22Rv1 (cell line): ENCODE measurements at regions not wholly inside any gene's neighbourhood (a gene's known extent, or its start where the extent isn't known, plus 50 kb on each side); places are given as distances from the start of the nearest gene placed in this dataset.

Experiments
- H3K27ac ChIP-seq: fragments of 450-650 bp; 2 replicates; pipeline ENCODE4 v1.5.1; 2017
- ZFX ChIP-seq: fragments of 450-650 bp; IDR thresholded peaks from 2 replicates; pipeline ENCODE4 v1.6.1; 2017; ENCODE audit warnings: antibody characterized with exemption, borderline replicate concordance
- TF ChIP-seq, protein P1 (sequence below): fragments of 450-650 bp; IDR thresholded peaks from 2 replicates; pipeline ENCODE4 v1.5.1; 2017; ENCODE audit warnings: mild to moderate bottlenecking

DNA sequence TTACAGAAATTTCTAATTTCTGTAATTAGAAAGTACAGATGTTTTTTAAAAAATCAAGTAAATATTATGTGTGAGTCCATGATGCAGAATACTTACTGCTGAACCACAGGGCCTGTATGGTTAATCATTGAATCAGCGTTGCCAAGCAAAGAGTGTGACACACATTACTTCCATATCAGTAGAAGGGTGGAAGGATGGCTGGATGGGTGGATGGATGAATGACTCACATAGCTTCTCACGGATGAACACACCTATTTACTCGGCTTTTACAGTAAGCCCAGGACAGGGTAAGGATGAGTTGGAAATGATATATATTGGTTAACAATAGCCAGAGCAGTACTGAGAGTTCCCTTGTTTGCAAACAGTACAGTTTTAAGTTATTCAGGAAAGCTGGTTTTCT, 495.9 kb upstream of the RBFOX1 start:
- H3K27ac ChIP-seq: no peak overlapping the region
- TF ChIP-seq, protein P1, sequence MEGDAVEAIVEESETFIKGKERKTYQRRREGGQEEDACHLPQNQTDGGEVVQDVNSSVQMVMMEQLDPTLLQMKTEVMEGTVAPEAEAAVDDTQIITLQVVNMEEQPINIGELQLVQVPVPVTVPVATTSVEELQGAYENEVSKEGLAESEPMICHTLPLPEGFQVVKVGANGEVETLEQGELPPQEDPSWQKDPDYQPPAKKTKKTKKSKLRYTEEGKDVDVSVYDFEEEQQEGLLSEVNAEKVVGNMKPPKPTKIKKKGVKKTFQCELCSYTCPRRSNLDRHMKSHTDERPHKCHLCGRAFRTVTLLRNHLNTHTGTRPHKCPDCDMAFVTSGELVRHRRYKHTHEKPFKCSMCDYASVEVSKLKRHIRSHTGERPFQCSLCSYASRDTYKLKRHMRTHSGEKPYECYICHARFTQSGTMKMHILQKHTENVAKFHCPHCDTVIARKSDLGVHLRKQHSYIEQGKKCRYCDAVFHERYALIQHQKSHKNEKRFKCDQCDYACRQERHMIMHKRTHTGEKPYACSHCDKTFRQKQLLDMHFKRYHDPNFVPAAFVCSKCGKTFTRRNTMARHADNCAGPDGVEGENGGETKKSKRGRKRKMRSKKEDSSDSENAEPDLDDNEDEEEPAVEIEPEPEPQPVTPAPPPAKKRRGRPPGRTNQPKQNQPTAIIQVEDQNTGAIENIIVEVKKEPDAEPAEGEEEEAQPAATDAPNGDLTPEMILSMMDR: no peak
- TF ChIP-seq ZFX: no peak

DNA sequence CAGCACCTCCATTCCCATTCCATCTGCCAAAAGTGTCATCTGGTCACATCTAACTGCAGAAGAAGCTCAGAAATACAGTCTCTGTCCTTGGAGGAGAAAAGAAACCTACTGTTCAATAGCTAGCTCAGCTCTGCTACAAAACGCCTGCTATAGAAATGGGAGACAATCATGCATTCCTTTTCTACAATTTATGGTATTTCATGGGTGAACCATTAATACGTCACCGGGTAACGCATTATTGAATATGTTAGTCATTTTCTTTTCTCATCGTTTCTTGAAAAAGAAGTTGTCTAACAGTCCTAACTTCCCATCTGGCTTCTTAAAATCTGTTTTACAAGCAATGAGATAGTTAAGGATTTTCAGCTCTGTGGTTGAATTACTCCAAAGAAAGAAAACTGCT, 496.7 kb upstream of the RBFOX1 start:
- H3K27ac ChIP-seq: no peak overlapping the region
- TF ChIP-seq, protein P1: no peak
- no peak for TF ChIP-seq ZFX

DNA sequence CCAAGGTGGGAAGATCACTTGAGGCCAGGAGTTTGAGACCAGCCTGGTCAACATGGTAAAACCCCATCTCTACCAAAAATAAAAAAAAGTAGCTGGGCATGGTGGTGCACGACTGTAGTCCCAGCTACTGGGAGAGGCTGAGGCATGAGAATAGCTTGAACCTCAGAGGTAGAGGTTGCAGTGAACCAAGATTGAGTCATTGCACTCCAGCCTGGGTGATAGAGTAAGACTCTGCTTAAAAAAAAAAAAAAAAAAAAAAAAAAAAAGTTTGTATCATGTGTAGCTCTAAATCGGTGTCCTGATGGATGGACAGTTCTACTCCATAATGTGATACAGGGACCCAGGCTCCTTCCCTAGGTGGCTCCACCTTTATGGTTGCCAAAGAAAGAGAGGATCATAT, 497.1 kb upstream of the RBFOX1 start:
- no peak for TF ChIP-seq ZFX
- TF ChIP-seq, protein P1: no peak
- H3K27ac ChIP-seq: no peak overlapping the region

DNA sequence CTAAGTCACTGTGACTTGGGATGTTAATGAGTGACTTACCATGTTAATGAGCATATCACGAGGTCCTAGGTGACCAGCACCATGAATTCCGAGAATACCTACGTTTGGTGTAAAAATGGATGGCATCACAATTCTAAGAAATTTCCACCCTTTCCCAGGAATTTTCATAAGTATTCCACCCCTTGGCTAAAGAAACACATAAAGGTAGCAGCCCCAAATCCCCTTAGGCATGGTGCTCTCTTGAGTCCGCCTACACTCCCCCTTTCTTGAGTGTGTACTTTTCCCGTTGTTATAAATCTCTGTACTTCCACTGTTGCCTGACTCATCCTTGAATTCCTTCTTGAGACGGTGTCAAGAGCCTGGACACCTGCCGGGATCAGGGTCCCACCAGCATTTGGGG, 504.0 kb upstream of the RBFOX1 start:
- TF ChIP-seq ZFX: no peak
- TF ChIP-seq, protein P1: no peak
- H3K27ac ChIP-seq: no peak overlapping the region

DNA sequence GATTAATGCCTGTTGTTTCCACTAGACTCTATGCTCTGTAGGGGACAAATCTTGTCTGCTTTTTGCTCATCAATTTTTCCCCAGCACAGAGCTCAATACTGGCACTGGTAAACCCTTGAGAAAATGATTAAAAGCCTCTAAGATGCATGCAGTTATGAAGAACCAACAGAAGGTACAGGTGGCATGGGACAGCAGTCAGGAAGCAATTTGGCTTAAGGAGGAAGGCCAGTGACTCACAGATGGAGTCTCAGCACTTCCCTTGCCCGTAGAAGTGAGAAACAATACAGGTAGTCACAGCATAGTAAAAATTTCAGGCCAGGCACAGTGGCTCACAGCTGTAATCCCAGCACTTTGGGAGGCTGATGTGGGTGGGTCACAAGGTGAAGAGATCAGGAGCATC, 504.7 kb upstream of the RBFOX1 start:
- TF ChIP-seq, protein P1: no peak
- TF ChIP-seq ZFX: no peak
- H3K27ac ChIP-seq: no peak overlapping the region

DNA sequence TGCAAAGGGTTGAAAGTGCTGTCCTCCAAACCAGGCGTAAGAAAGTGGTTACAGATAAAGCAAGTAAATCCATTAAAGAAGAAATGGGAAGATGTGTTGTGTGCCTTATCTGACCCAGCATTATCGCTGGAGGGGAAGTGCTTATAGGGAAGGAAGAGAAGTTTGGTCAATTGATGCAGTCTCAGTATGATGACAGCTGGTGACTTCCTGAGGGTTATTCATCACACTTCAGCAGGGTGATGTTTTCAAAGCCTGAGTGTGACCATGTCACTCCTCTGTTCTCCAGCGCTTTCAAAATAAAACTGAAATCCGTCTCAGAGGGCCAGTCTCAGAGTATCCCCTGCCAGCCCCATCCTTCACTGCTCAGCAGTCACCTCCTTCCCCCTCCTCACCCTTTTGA, 505.4 kb upstream of the RBFOX1 start:
- no peak overlapping the region for H3K27ac ChIP-seq
- no peak for TF ChIP-seq ZFX

DNA sequence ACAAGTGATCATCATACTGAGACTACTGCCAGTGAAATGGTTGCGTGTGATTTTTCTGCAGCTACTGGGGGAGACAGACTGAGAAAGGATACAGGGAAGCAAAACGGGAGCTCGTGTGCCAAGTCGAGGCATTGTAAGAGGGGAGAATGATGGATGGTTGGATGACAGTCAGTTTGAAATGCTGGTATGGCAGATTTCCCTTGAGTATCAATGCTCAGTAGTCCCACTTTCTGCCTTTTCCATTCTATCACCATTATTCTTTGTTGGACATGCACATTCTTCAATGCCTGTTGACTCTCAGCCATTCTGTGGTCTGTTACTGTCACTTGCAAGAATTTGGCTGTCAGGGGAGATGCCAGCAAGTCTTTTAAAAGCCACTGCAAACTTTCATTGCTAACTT, 510.6 kb upstream of the RBFOX1 start:
- no peak overlapping the region for H3K27ac ChIP-seq
- TF ChIP-seq ZFX: no peak
- TF ChIP-seq, protein P1: no peak

DNA sequence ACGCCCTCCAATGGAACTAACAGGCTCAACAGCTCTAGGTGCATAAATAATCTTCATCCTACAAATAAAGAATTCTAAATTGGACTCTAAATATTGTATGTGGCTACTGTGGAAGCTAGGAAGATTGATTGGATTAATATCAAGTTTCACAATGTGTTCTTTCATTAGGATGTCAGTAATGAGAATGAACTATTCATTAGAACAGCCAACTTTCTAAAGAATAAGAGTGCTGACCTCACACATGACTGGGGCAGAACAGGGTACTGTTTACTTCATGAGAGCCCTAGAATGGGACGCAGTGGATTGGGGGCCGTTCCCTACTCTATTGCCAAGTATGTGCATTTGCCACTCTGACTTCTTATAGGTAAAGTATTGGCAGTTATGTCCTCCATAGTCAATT, 528.2 kb upstream of the RBFOX1 start:
- TF ChIP-seq, protein P1: no peak
- TF ChIP-seq ZFX: no peak
- no peak overlapping the region for H3K27ac ChIP-seq
